Bronchial epithelial cell (primary cell): ENCODE measurements at regions not wholly inside any gene's neighbourhood (a gene's known extent, or its start where the extent isn't known, plus 50 kb on each side); places are given as distances from the start of the nearest gene placed in this dataset.

Source experiments
- DNase-seq: peaks from one replicate; pipeline ENCODE4 v3.0.0-alpha.2; 2010; ENCODE audit warnings: low read depth
- FAIRE-seq: peaks from 2 replicates; lab custom pipeline; 2011; peaks lifted over from hg19 to GRCh38; lab: Jason Lieb, UNC
- H3K27me3 ChIP-seq: 2 replicates; pipeline ENCODE4 v1.5.1; 2011; ENCODE audit warnings: low read length; ENCODE audit not compliant: control insufficient read depth, insufficient read depth
- H3K36me3 ChIP-seq: 2 replicates; pipeline ENCODE4 v1.5.1; 2011; ENCODE audit warnings: low read length; ENCODE audit not compliant: control insufficient read depth, insufficient read depth
- H3K4me3 ChIP-seq: 2 replicates; pipeline ENCODE4 v1.5.1; 2011; ENCODE audit warnings: mild to moderate bottlenecking, low read depth, low read length, control low read depth
- TF ChIP-seq, protein P1 (sequence below): IDR thresholded peaks from 2 replicates; pipeline ENCODE4 v1.5.1; 2011; ENCODE audit warnings: mild to moderate bottlenecking, moderate library complexity, low read length, control low read depth, inconsistent platforms; ENCODE audit not compliant: insufficient read depth, severe bottlenecking

DNA sequence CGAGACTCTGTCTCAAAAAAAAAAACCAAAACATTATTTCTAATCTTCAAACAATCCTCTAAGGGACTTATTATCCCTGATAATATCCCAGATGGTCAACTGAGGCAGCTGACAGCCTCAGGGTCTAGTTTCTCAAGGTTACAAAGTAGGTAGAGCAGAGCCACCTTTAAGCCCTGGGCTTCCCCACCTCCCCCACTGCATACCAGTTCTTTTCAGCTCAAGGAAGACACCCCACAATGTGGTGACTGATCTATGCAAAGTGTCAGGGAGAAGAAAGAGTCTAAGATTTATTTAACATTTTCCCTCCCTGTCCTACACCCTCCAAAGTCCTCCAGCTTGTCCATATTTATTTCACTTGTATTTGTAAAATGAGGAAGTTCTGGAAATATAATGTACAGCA, 60.5 kb upstream of the VGLL2 start:
- FAIRE-seq (no peak), DNase-seq (no peak)
- Histone ChIP-seq H3K4me3 (no peak overlapping the region), H3K36me3 (no peaks in the 10 kb centered on the region), H3K27me3 (no peaks in the 10 kb centered on the region)
- TF ChIP-seq, protein P1, sequence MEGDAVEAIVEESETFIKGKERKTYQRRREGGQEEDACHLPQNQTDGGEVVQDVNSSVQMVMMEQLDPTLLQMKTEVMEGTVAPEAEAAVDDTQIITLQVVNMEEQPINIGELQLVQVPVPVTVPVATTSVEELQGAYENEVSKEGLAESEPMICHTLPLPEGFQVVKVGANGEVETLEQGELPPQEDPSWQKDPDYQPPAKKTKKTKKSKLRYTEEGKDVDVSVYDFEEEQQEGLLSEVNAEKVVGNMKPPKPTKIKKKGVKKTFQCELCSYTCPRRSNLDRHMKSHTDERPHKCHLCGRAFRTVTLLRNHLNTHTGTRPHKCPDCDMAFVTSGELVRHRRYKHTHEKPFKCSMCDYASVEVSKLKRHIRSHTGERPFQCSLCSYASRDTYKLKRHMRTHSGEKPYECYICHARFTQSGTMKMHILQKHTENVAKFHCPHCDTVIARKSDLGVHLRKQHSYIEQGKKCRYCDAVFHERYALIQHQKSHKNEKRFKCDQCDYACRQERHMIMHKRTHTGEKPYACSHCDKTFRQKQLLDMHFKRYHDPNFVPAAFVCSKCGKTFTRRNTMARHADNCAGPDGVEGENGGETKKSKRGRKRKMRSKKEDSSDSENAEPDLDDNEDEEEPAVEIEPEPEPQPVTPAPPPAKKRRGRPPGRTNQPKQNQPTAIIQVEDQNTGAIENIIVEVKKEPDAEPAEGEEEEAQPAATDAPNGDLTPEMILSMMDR = no peak

DNA sequence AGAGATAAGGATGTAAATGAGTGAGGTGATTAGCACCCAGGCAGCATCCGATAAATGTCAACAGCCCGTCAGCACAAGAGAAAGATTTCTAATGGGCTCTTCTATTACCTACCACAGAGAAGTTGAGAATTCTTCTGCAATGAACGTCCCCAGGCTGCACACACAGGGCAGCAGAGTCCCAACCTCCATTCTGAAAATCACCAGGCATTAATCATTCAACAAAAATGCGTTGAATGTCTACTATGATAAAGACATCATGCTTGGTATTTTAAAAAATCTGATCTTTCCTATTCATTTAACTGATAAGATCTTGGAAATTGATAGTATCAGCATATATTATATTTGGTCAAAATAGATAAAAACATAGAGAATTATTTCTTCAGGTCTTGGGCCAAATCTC, 59.5 kb upstream of the VGLL2 start:
- no peak for FAIRE-seq
- no peak for DNase-seq
- Histone ChIP-seq H3K27me3 (no peaks in the 10 kb centered on the region), H3K4me3 (no peak overlapping the region), H3K36me3 (no peaks in the 10 kb centered on the region)
- TF ChIP-seq, protein P1 = no peak

DNA sequence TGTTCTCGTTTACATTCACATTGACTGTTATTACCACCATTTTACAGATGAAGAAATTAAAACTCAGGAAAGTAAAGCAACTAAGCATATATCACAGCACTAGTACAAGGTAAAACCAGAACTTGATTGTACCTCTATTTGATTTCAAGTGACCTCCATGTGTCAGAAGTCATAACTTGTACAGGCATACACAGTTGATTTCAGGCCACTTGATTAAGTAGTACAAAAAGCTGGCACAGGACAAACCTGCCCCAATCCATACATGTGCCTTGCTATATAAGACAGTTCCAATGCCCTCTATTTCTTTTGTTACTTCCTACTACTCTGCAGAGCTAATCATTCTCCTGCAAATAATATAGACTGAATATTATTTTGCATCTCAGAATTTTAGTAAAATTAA, 58.8 kb upstream of the VGLL2 start:
- TF ChIP-seq, protein P1 = no peak
- no peak overlapping the region for H3K4me3 ChIP-seq
- no peaks in the 10 kb centered on the region for H3K27me3 ChIP-seq
- no peak for FAIRE-seq
- H3K36me3 ChIP-seq = no peaks in the 10 kb centered on the region
- no peak for DNase-seq

DNA sequence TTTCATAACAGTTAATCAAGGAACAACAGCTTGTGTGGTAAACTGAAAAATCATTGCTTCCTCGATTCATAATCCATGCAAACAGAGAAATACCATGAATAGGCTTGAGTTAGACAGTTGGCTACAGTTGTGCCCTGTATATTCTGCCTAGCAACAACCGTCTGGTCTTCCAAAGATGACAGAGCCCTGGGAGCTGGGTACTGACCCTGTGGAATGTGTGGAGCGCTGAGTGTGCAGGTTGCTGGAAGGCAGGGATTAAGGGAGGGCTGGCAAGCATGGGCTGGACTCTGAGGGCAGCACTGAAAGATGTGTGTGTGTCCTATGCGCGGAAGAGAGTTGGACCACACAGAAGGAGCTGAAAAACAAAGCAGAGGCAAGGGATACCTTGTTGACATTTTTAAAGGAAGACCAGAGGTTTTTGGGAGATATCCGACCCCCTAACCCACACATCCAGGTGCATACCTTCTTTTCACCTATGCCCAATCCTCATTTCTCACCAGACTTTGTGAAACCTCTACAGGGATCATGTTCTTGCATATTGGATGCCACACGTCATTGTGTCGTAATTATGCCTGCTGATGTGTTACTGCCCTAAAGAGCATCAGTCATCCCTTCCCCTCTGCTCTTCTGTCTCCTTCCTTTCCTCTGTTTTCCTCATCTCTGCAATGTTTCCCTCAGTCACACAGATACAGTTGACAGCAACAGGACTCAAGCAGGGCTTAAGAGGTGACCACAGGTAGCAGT, 58.2 kb upstream of the VGLL2 start:
- DNase-seq = peak; percentile 29
- Histone ChIP-seq H3K36me3 (no peaks in the 10 kb centered on the region), H3K27me3 (no peaks in the 10 kb centered on the region), H3K4me3 (no peak overlapping the region)
- FAIRE-seq = peak; percentile 89
- TF ChIP-seq, protein P1 = no peak

DNA sequence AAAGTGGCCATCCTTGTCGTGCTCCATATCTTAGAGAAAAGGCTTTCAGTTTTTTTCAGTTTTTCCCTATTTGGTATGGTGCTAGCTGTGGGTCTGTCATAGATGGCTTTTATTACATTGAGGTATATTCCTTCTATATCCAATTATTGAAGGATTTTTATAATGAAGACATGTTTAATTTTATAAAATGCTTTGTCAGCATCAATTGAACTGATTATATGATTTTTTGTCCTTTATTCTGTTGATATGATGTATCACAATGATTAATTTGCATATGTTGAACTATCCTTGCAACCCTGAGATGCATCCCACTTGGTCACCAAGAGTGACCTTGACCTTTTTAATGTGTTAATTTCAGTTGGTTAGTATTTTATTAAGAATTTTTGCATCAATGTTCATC, 55.1 kb upstream of the VGLL2 start:
- DNase-seq = no peak
- FAIRE-seq = no peak
- no peak overlapping the region for H3K4me3 ChIP-seq
- TF ChIP-seq, protein P1 = no peak
- no peaks in the 10 kb centered on the region for H3K36me3 ChIP-seq
- no peaks in the 10 kb centered on the region for H3K27me3 ChIP-seq

DNA sequence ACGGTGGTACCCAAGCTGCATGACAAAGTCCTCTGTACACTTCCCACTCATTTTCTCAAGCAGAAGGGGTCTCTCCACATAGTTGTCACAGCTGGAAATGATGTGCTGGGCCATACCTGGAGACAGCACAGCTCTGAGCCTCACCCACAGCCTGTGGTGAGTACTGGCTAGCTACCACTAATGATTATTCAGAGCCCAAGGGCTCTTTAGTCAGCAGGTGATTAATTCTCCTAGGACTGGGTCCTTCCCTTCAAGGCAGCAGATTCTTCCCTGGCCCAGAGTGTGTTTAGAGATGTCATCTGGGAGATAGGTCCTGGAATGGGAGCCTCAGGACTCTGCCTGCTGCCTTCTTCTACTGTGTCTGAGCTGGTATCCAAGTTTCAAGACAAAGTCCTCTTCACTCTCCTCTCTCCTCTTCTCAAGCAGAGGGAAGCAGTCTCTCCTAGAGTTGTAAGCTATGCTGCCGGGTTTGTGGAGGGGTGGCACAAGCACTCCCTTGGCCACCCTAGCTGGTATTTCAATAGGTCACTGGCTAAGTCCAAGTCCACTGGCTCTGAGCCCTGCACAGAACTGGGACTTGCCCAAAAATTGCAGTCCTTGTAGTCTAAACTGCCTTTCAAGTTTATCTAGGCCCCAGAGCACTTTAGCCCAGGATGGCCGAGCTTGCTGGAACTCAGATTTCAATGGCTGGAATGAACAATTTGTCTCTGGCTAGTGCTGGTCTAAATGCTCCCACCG, 49.8 kb upstream of the VGLL2 start:
- FAIRE-seq = no peak
- H3K36me3 ChIP-seq = no peaks in the 10 kb centered on the region
- TF ChIP-seq, protein P1 = no peak
- no peaks in the 10 kb centered on the region for H3K27me3 ChIP-seq
- no peak overlapping the region for H3K4me3 ChIP-seq
- peak; percentile 37 for DNase-seq
